Testis (tissue), 2 donors: ENCODE measurements at regions not wholly inside any gene's neighbourhood (a gene's known extent, or its start where the extent isn't known, plus 50 kb on each side); places are given as distances from the start of the nearest gene placed in this dataset.

Experiments used
- DNase-seq: peaks from one replicate; pipeline ENCODE4 v3.0.0-alpha.2; 2019
- H3K27ac ChIP-seq, 2 donors: fragments of 200-600 bp; sonication (generic); one replicate each; pipeline ENCODE4 v1.5.1; 2019
- H3K27me3 ChIP-seq: fragments of 200-600 bp; sonication (generic); one replicate; pipeline ENCODE4 v1.5.1; 2019
- H3K36me3 ChIP-seq: fragments of 200-600 bp; sonication (generic); one replicate; pipeline ENCODE4 v1.5.1; 2017; ENCODE audit warnings: low read depth; ENCODE audit errors: missing control alignments
- H3K4me1 ChIP-seq: fragments of 200-600 bp; sonication (generic); one replicate; pipeline ENCODE4 v1.5.1; 2019
- H3K4me3 ChIP-seq, 2 donors: fragments of 200-600 bp; sonication (generic); one replicate each; pipeline ENCODE4 v1.5.1; 2017 to 2019
- H3K9me3 ChIP-seq: fragments of 200-600 bp; sonication (generic); one replicate; pipeline ENCODE4 v1.5.1; 2017
- POLR2A ChIP-seq: fragments of 450-650 bp; IDR thresholded peaks from one replicate; pipeline ENCODE4 v1.6.1; 2017; ENCODE audit warnings: antibody characterized with exemption, mild to moderate bottlenecking, moderate library complexity
- WGBS, 2 donors: methylation state at CpG; one replicate each; pipeline ENCODE4 v1.1.5; 2018; 5-methylcytosine and 5-hydroxymethylcytosine counted together
- intact Hi-C: fragments of 100-400 bp; cut with DNase I; formaldehyde crosslinking; loops from one replicate; pipeline ENCODE4 v1.15.1; 2023; ENCODE audit warnings: low total_unique reads
- TF ChIP-seq, protein P1 (sequence below), 3 experiments: fragments of 450-650 bp in 2 of 3; fragments of 200-600 bp in 1 of 3; sonication (generic) in 1 of 3; IDR thresholded peaks; one replicate each; pipeline ENCODE4 v1.5.1; 2016 to 2019; ENCODE audit warnings: antibody characterized with exemption in 3 of 3, mild to moderate bottlenecking in 2 of 3, moderate library complexity in 1 of 3

DNA sequence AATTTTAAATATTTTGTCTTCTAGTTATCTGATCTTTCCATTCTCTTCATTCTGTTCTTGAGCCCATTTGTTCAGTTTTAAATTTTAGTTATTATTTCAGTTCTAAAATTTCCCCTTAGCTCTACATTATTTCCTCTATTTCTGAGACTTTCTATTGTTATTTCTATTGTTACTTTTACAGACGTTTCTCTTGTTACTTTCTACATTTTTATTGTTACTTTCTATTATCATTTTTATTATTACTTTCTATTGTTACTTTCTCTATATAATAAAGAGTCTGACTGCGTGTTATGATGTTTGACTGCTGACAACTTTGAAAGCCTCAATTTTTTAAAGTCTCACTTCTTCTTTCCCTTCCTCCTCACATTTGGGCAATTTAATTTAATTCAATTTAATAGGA lies 915.7 kb upstream of the PCDH20 start:
- H3K36me3 ChIP-seq = no peaks in the 10 kb centered on the region
- intact Hi-C loops = no loop called here
- H3K27ac ChIP-seq = no peak overlapping the region
- no peak for DNase-seq
- H3K27me3 ChIP-seq = no peaks in the 10 kb centered on the region
- H3K4me1 ChIP-seq = no peaks in the 10 kb centered on the region
- WGBS, 2 donors = 62 to 64% methylated on average over 2 of the region's 2 CpGs
- no peaks in the 10 kb centered on the region for H3K9me3 ChIP-seq
- no peak overlapping the region for H3K4me3 ChIP-seq
- TF ChIP-seq POLR2A = no peak
- TF ChIP-seq, protein P1, sequence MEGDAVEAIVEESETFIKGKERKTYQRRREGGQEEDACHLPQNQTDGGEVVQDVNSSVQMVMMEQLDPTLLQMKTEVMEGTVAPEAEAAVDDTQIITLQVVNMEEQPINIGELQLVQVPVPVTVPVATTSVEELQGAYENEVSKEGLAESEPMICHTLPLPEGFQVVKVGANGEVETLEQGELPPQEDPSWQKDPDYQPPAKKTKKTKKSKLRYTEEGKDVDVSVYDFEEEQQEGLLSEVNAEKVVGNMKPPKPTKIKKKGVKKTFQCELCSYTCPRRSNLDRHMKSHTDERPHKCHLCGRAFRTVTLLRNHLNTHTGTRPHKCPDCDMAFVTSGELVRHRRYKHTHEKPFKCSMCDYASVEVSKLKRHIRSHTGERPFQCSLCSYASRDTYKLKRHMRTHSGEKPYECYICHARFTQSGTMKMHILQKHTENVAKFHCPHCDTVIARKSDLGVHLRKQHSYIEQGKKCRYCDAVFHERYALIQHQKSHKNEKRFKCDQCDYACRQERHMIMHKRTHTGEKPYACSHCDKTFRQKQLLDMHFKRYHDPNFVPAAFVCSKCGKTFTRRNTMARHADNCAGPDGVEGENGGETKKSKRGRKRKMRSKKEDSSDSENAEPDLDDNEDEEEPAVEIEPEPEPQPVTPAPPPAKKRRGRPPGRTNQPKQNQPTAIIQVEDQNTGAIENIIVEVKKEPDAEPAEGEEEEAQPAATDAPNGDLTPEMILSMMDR (IDR thresholded peaks at IDR 0.05) = no peak

DNA sequence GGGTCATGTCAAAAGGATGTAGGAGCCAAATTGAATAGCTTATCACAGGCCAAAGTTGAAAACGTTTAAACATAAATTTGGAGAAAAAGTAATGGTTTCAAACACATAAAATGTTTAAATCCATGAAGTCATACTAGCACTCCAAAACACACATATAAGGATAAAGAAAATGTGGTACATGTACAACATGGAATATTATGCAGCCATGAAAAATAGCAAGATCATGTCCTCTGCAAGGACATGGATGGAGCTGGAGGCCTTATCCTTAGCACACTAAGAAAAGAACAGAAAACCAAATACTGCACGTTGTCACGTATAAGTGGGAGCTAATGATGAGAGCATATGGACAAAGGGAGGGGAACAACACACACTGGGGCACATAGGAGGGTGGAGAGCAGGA lies 911.7 kb upstream of the PCDH20 start:
- Histone ChIP-seq H3K9me3 (no peaks in the 10 kb centered on the region), H3K4me3 (no peak overlapping the region), H3K27ac (no peak overlapping the region), H3K4me1 (no peaks in the 10 kb centered on the region), H3K36me3 (no peaks in the 10 kb centered on the region), H3K27me3 (no peaks in the 10 kb centered on the region)
- DNase-seq = no peak
- 86 to 87% methylated on average over 3 of the region's 3 CpGs for WGBS, 2 donors
- intact Hi-C loops = no loop called here
- TF ChIP-seq, protein P1 (IDR thresholded peaks at IDR 0.05) = no peak
- TF ChIP-seq POLR2A = no peak

DNA sequence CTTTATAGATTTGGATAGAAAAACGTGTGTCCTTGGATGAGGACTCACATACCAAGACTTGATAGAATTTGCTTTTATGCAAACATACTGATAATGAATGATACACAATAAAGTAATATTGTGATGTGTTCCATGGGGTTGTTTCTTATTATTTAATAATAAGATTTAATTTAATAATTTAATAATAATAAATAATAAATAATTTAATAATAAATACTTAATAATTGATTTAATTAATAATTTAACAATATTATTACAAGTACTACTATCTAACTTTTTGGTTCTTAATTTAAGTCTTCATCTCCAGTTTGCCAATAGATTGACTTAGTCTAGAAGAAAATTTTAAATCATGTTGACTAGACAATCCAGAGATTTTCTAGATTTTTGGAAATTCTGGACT lies 909.2 kb upstream of the PCDH20 start:
- WGBS, 2 donors = 60 to 64% methylated on average over 1 of the region's 1 CpG
- DNase-seq = no peak
- no peaks in the 10 kb centered on the region for H3K36me3 ChIP-seq
- H3K27ac ChIP-seq = no peak overlapping the region
- TF ChIP-seq, protein P1 (IDR thresholded peaks at IDR 0.05) = no peak
- no peak for TF ChIP-seq POLR2A
- intact Hi-C loops = no loop called here
- H3K27me3 ChIP-seq = no peaks in the 10 kb centered on the region
- no peaks in the 10 kb centered on the region for H3K4me1 ChIP-seq
- no peak overlapping the region for H3K4me3 ChIP-seq
- H3K9me3 ChIP-seq = no peaks in the 10 kb centered on the region

DNA sequence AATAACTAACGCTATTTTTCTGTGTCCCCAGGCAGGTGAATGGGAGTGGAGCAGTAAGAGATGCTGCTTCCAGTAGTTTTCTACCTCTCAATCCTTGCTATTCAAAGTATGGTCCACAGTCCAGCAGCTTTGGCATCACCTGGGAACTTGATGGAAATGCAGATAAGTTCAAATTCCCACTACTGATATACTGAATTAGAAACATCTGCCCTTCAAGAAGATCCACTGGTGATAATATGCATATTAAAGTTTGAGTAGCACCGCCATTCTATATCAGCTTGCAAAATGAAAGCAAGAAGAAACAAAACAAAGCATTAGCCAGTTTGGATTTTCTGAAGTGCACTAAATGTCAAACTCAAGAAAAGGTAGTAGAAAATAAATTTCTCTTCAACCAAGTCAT lies 906.2 kb upstream of the PCDH20 start:
- no peak for DNase-seq
- no peaks in the 10 kb centered on the region for H3K36me3 ChIP-seq
- WGBS, 2 donors = 81% methylated on average over 2 of the region's 2 CpGs

DNA sequence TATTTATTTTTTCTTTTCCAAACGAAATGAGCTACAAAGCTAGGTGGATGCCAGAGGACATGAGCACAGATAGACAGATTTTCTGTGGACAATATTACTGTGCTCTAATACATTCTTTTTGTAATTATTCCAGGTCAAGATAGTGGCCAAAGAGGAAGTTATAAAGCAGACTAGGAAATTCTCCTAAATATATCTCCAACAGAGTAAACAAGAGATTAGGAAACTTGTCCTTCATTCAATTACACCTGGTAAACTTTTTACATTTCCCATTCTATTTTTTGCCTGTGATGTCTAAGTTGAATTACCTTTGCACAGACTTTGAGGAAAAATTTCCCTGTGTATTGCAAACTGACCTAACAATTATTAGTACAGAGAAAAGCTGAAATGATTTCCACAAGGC lies 905.5 kb upstream of the PCDH20 start:
- intact Hi-C loops = no loop called here
- H3K9me3 ChIP-seq = no peaks in the 10 kb centered on the region
- no peak for TF ChIP-seq POLR2A
- TF ChIP-seq, protein P1 (IDR thresholded peaks at IDR 0.05) = no peak
- no peak for DNase-seq
- H3K27me3 ChIP-seq = no peaks in the 10 kb centered on the region
- H3K36me3 ChIP-seq = no peaks in the 10 kb centered on the region
- no peak overlapping the region for H3K27ac ChIP-seq
- WGBS, 2 donors = 24 to 28% methylated on average over 1 of the region's 1 CpG
- H3K4me1 ChIP-seq = no peaks in the 10 kb centered on the region
- no peak overlapping the region for H3K4me3 ChIP-seq

More for the DNA sequence above, 906.2 kb upstream of the PCDH20 start:
- TF ChIP-seq, protein P1 (IDR thresholded peaks at IDR 0.05) = no peak
- no peak for TF ChIP-seq POLR2A
- H3K27me3 ChIP-seq = no peaks in the 10 kb centered on the region
- H3K4me1 ChIP-seq = no peaks in the 10 kb centered on the region
- no peaks in the 10 kb centered on the region for H3K9me3 ChIP-seq
- no peak overlapping the region for H3K27ac ChIP-seq
- H3K4me3 ChIP-seq = no peak overlapping the region
- intact Hi-C loops = no loop called here
